Body of pancreas (tissue), 4 donors: ENCODE measurements at regions not wholly inside any gene's neighbourhood (a gene's known extent, or its start where the extent isn't known, plus 50 kb on each side); places are given as distances from the start of the nearest gene placed in this dataset.

Experiments used
- ATAC-seq: fragments of 150-250 bp; one replicate; pipeline ENCODE4 v1.9.1; 2016
- DNase-seq, 4 donors: peaks; one replicate each; pipeline ENCODE4 v3.0.0-alpha.2; 2019
- H3K27ac ChIP-seq, 4 donors: fragments of 200-600 bp; sonication (generic); 1 replicate in 3 of 4; 2 replicates in 1 of 4; pipeline versions ENCODE4 v1.5.1 to v1.6.1; 2016 to 2019; ENCODE audit warnings: mild to moderate bottlenecking in 1 of 4, mixed read lengths in 1 of 4, moderate library complexity in 1 of 4
- H3K27me3 ChIP-seq, 2 donors: fragments of 200-600 bp; sonication (generic); one replicate each; pipeline ENCODE4 v1.6.0; 2016; ENCODE audit warnings: mild to moderate bottlenecking in 1 of 2
- H3K36me3 ChIP-seq, 2 donors: fragments of 200-600 bp; sonication (generic); replicated peaks in 1 of 2; 2 replicates each; pipeline ENCODE4 v1.5.1; 2016; ENCODE audit warnings: low read depth in 2 of 2; ENCODE audit not compliant: insufficient read depth in 1 of 2
- H3K4me1 ChIP-seq: fragments of 200-600 bp; sonication (generic); one replicate; pipeline ENCODE4 v1.6.0; 2016
- H3K4me3 ChIP-seq, 2 donors: fragments of 200-600 bp; sonication (generic); 1 replicate in 1 of 2; 2 replicates in 1 of 2; pipeline ENCODE4 v1.5.1; 2016 to 2019
- H3K9me3 ChIP-seq, 3 donors: fragments of 200-600 bp; sonication (generic); 1 replicate in 2 of 3; 2 replicates in 1 of 3; pipeline ENCODE4 v1.5.1; 2016
- POLR2A ChIP-seq, 3 donors: fragments of 450-650 bp; IDR thresholded peaks; one replicate each; pipeline ENCODE4 v1.6.1; 2016; ENCODE audit warnings: antibody characterized with exemption in 3 of 3, mild to moderate bottlenecking in 2 of 3
- WGBS, 2 donors: methylation state at CpG; one replicate each; pipeline ENCODE4 v1.1.5; 2017; 5-methylcytosine and 5-hydroxymethylcytosine counted together
- intact Hi-C: fragments of 100-400 bp; cut with DNase I; formaldehyde crosslinking; loops from one replicate; pipeline ENCODE4 v1.15.1; 2023
- TF ChIP-seq, protein P1 (sequence below), 7 experiments: fragments of 450-650 bp in 4 of 7; fragments of 200-600 bp in 3 of 7; sonication (generic) in 3 of 7; IDR thresholded peaks; one replicate each; pipeline ENCODE4 v1.5.1; 2016 to 2019; ENCODE audit warnings: antibody characterized with exemption in 7 of 7

DNA sequence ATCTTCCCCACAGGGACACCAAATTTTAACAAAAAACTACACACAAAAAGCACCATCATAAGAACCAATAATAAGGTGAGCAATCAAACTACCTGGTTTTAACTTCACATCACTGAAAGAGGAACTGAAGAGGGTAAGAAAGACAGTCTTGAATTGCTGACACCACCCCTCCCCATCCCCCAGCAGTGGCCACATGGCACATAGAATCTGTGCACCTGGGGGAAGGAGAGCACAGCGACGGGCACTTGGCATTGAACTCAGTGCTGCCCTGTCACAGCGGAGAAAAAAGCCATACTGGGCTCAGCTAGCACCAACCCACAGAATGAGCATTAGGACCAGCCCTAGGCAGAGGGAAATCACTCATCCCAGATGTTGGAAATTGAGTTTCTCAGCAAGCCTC lies 640.0 kb upstream of the ADGRL2 start:
- ATAC-seq: no peak
- no peak overlapping the region for H3K27ac ChIP-seq
- DNase-seq: no peak
- intact Hi-C loops: no loop called here
- no peak overlapping the region for H3K4me3 ChIP-seq
- TF ChIP-seq POLR2A (IDR thresholded peaks at IDR 0.05): no peak
- TF ChIP-seq, protein P1, sequence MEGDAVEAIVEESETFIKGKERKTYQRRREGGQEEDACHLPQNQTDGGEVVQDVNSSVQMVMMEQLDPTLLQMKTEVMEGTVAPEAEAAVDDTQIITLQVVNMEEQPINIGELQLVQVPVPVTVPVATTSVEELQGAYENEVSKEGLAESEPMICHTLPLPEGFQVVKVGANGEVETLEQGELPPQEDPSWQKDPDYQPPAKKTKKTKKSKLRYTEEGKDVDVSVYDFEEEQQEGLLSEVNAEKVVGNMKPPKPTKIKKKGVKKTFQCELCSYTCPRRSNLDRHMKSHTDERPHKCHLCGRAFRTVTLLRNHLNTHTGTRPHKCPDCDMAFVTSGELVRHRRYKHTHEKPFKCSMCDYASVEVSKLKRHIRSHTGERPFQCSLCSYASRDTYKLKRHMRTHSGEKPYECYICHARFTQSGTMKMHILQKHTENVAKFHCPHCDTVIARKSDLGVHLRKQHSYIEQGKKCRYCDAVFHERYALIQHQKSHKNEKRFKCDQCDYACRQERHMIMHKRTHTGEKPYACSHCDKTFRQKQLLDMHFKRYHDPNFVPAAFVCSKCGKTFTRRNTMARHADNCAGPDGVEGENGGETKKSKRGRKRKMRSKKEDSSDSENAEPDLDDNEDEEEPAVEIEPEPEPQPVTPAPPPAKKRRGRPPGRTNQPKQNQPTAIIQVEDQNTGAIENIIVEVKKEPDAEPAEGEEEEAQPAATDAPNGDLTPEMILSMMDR (IDR thresholded peaks at IDR 0.05): no peak
- no peaks in the 10 kb centered on the region for H3K4me1 ChIP-seq
- no peaks in the 10 kb centered on the region for H3K36me3 ChIP-seq
- H3K9me3 ChIP-seq: no peaks in the 10 kb centered on the region
- WGBS, 2 donors: 87 to 91% methylated on average over 3 of the region's 3 CpGs
- no peaks in the 10 kb centered on the region for H3K27me3 ChIP-seq

DNA sequence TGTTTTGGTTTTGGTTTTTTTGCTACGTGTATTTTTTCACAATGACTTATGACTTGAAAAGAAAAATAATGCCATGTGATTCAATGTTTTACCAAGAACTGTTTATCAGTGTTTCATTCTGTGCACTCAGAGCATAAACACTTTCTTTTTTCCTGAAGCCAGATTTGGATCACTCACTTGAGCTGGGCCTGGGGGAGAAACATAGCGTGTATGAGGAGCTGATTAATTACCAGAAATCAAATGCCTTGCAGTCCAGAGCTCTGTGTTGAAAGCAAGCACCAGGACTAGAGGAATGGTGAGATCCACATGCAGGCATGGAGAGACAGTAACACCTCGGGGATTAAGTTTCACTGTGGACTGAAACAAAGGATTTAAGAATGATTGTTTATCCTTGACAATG lies 642.1 kb upstream of the ADGRL2 start:
- ATAC-seq: no peak
- TF ChIP-seq, protein P1 (IDR thresholded peaks at IDR 0.05): no peak
- TF ChIP-seq POLR2A (IDR thresholded peaks at IDR 0.05): no peak

DNA sequence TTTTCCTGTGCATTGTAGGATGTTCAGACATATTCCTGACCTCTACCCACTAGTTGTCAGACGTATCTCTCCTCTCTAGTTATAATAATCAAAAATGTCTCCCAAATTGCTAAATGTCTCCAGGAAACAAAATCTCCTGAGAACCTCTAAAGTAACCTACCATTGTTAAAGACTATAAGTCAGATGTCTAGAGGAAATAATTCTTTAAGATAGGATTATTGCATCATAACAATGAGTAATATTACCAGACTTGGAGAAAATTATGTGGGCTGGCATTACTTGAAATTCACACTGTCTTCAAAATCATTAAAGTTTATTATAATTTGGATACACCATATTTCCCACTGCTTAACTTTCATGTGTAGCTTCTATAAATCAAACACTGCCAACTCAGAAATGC lies 643.0 kb upstream of the ADGRL2 start:
- no peaks in the 10 kb centered on the region for H3K36me3 ChIP-seq
- 27 to 52% methylated on average over 1 of the region's 1 CpG for WGBS, 2 donors
- H3K27me3 ChIP-seq: no peaks in the 10 kb centered on the region
- no peak overlapping the region for H3K4me3 ChIP-seq
- DNase-seq (no peak), ATAC-seq (no peak)
- intact Hi-C loops: no loop called here
- H3K9me3 ChIP-seq: no peaks in the 10 kb centered on the region
- TF ChIP-seq, protein P1 (IDR thresholded peaks at IDR 0.05): no peak
- no peak for TF ChIP-seq POLR2A (IDR thresholded peaks at IDR 0.05)
- no peak overlapping the region for H3K27ac ChIP-seq
- H3K4me1 ChIP-seq: no peaks in the 10 kb centered on the region

More for the DNA sequence above, 642.1 kb upstream of the ADGRL2 start:
- no peak overlapping the region for H3K27ac ChIP-seq
- no peaks in the 10 kb centered on the region for H3K9me3 ChIP-seq
- WGBS, 2 donors: 12 to 19% methylated on average over 3 of the region's 3 CpGs
- no peaks in the 10 kb centered on the region for H3K27me3 ChIP-seq
- no peaks in the 10 kb centered on the region for H3K36me3 ChIP-seq
- H3K4me3 ChIP-seq: no peak overlapping the region
- no peak for DNase-seq
- H3K4me1 ChIP-seq: no peaks in the 10 kb centered on the region
- intact Hi-C loops: no loop called here

DNA sequence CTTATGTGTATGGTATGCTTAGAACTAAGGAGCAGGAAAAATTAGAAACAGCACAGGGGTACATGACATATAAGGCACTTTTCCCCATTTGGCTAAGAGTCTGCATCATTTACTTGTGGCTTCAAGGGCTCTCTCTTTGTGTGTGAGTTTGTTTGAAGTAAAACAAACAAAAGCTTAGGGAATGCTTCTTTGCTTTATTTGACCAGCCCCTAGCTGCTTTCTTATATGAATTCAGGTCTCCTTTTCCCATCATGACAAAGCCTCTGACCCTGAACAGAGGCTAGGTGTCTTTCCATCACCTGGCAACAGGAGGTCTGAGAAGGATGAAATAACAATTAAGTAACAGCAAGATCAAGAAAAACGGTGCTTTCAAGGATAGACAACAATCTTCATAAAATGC lies 643.8 kb upstream of the ADGRL2 start:
- no peak for DNase-seq
- intact Hi-C loops: no loop called here

DNA sequence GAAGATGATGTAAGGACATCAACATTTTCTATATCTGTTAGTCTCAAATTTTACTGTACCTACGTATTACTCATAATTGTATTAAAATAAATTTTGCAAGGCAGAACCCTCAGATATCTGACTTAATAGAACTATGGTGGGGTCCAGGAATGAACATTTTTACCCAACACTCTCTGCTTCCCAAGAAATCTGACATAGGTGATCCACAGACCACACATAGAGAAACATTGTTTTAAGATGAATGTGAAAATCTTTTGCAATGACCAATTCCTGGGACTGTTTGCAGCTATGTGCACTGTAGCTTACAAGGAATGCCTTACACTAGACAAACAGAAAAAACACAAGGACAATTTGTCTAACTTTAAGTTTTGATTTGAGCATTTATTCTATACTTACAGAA lies 645.6 kb upstream of the ADGRL2 start:
- 52 to 62% methylated on average over 1 of the region's 1 CpG for WGBS, 2 donors
- Histone ChIP-seq H3K36me3 (no peaks in the 10 kb centered on the region), H3K27me3 (no peaks in the 10 kb centered on the region), H3K4me3 (no peak overlapping the region), H3K9me3 (no peaks in the 10 kb centered on the region), H3K27ac (no peak overlapping the region), H3K4me1 (no peaks in the 10 kb centered on the region)
- DNase-seq: no peak
- intact Hi-C loops: no loop called here
- TF ChIP-seq, protein P1 (IDR thresholded peaks at IDR 0.05): no peak
- no peak for ATAC-seq

More for the DNA sequence above, 643.8 kb upstream of the ADGRL2 start:
- WGBS, 2 donors: 35 to 40% methylated on average over 1 of the region's 1 CpG
- Histone ChIP-seq H3K36me3 (no peaks in the 10 kb centered on the region), H3K9me3 (no peaks in the 10 kb centered on the region), H3K27ac (no peak overlapping the region), H3K4me1 (no peaks in the 10 kb centered on the region), H3K4me3 (no peak overlapping the region), H3K27me3 (no peaks in the 10 kb centered on the region)
- no peak for ATAC-seq
- TF ChIP-seq POLR2A (IDR thresholded peaks at IDR 0.05): no peak
- TF ChIP-seq, protein P1 (IDR thresholded peaks at IDR 0.05): no peak
